Muscle layer of colon (tissue), 2 donors: ENCODE measurements at regions not wholly inside any gene's neighbourhood (a gene's known extent, or its start where the extent isn't known, plus 50 kb on each side); places are given as distances from the start of the nearest gene placed in this dataset.

ENCODE experiments used
- H3K27ac ChIP-seq: one replicate; pipeline ENCODE4 v1.7.0; 2013; ENCODE audit warnings: low read depth, mild to moderate bottlenecking, low read length, moderate library complexity
- H3K27me3 ChIP-seq, 2 donors: one replicate each; pipeline ENCODE4 v1.7.0; 2013; ENCODE audit warnings: low read length in 2 of 2, mild to moderate bottlenecking in 2 of 2; ENCODE audit not compliant: insufficient read depth in 2 of 2, control insufficient read depth in 1 of 2
- H3K36me3 ChIP-seq: one replicate; pipeline ENCODE4 v1.7.0; 2013; ENCODE audit warnings: mild to moderate bottlenecking, low read length; ENCODE audit not compliant: insufficient read depth
- H3K4me1 ChIP-seq: one replicate; pipeline ENCODE4 v1.7.0; 2013; ENCODE audit warnings: mild to moderate bottlenecking, low read length; ENCODE audit not compliant: insufficient read depth
- H3K4me3 ChIP-seq, 2 donors: one replicate each; pipeline ENCODE4 v1.7.0; 2013; ENCODE audit warnings: low read length in 2 of 2, low read depth in 1 of 2, mild to moderate bottlenecking in 1 of 2, moderate library complexity in 1 of 2
- H3K9ac ChIP-seq: one replicate; pipeline ENCODE4 v1.7.0; 2013; ENCODE audit warnings: low read length
- H3K9me3 ChIP-seq: one replicate; pipeline ENCODE4 v1.7.0; 2013; ENCODE audit warnings: mild to moderate bottlenecking, low read length
- donor health status: abdominal sarcoma.
- donor health status: Adenocarcinoma of cecum.

GRCh38 chr11:29847219-29847618 lies 169.6 kb downstream of the KCNA4 start:
- H3K27me3 ChIP-seq = no peaks in the 10 kb centered on the region
- H3K36me3 ChIP-seq = no peaks in the 10 kb centered on the region
- H3K9ac ChIP-seq = no peak overlapping the region
- no peak overlapping the region for H3K27ac ChIP-seq
- H3K9me3 ChIP-seq = no peaks in the 10 kb centered on the region
- no peaks in the 10 kb centered on the region for H3K4me1 ChIP-seq
- H3K4me3 ChIP-seq = no peak overlapping the region

GRCh38 chr11:29844701-29845379 lies 172.0 kb downstream of the KCNA4 start:
- no peaks in the 10 kb centered on the region for H3K4me1 ChIP-seq
- H3K9me3 ChIP-seq = no peaks in the 10 kb centered on the region
- no peak overlapping the region for H3K27ac ChIP-seq
- H3K36me3 ChIP-seq = no peaks in the 10 kb centered on the region
- H3K27me3 ChIP-seq = no peaks in the 10 kb centered on the region
- no peak overlapping the region for H3K4me3 ChIP-seq
- H3K9ac ChIP-seq = no peak overlapping the region

- no peak overlapping the region for H3K9ac ChIP-seq
- no peak overlapping the region for H3K27ac ChIP-seq
- H3K9me3 ChIP-seq = no peaks in the 10 kb centered on the region
- H3K4me3 ChIP-seq = no peak overlapping the region
- H3K4me1 ChIP-seq = no peaks in the 10 kb centered on the region
- no peaks in the 10 kb centered on the region for H3K27me3 ChIP-seq
- no peaks in the 10 kb centered on the region for H3K36me3 ChIP-seq
Measured at GRCh38 chr11:29844031-29844430, 172.8 kb downstream of the KCNA4 start.

GRCh38 chr11:29842061-29842460 lies 174.8 kb downstream of the KCNA4 start:
- Histone ChIP-seq H3K9ac (no peak overlapping the region), H3K36me3 (no peaks in the 10 kb centered on the region), H3K4me1 (no peaks in the 10 kb centered on the region), H3K27ac (no peak overlapping the region), H3K27me3 (no peaks in the 10 kb centered on the region), H3K9me3 (no peaks in the 10 kb centered on the region), H3K4me3 (no peak overlapping the region)

- Histone ChIP-seq H3K4me3 (no peak overlapping the region), H3K27me3 (no peaks in the 10 kb centered on the region), H3K4me1 (no peaks in the 10 kb centered on the region), H3K9ac (no peak overlapping the region), H3K9me3 (no peaks in the 10 kb centered on the region), H3K27ac (no peak overlapping the region), H3K36me3 (no peaks in the 10 kb centered on the region)
Measured at GRCh38 chr11:29826878-29827277, 190.0 kb downstream of the KCNA4 start.

- Histone ChIP-seq H3K27me3 (no peaks in the 10 kb centered on the region), H3K36me3 (no peaks in the 10 kb centered on the region), H3K4me3 (no peak overlapping the region), H3K27ac (no peak overlapping the region), H3K9ac (no peak overlapping the region), H3K4me1 (no peaks in the 10 kb centered on the region), H3K9me3 (no peaks in the 10 kb centered on the region)
Measured at GRCh38 chr11:29816359-29816758, 200.5 kb downstream of the KCNA4 start.

GRCh38 chr11:29809121-29809520 lies 207.7 kb downstream of the KCNA4 start:
- no peak overlapping the region for H3K27ac ChIP-seq
- H3K4me3 ChIP-seq = no peak overlapping the region
- no peak overlapping the region for H3K9ac ChIP-seq
- H3K27me3 ChIP-seq = no peaks in the 10 kb centered on the region
- H3K9me3 ChIP-seq = no peaks in the 10 kb centered on the region
- H3K4me1 ChIP-seq = no peaks in the 10 kb centered on the region
- H3K36me3 ChIP-seq = no peaks in the 10 kb centered on the region

- Histone ChIP-seq H3K4me3 (no peak overlapping the region), H3K4me1 (no peaks in the 10 kb centered on the region), H3K27me3 (no peaks in the 10 kb centered on the region), H3K9me3 (no peaks in the 10 kb centered on the region), H3K9ac (no peak overlapping the region), H3K36me3 (no peaks in the 10 kb centered on the region), H3K27ac (no peak overlapping the region)
Measured at GRCh38 chr11:29802522-29802921, 214.3 kb downstream of the KCNA4 start.

GRCh38 chr11:29801561-29801960 lies 215.3 kb downstream of the KCNA4 start:
- Histone ChIP-seq H3K4me1 (no peaks in the 10 kb centered on the region), H3K4me3 (no peak overlapping the region), H3K9ac (no peak overlapping the region), H3K9me3 (no peaks in the 10 kb centered on the region), H3K36me3 (no peaks in the 10 kb centered on the region), H3K27ac (no peak overlapping the region), H3K27me3 (no peaks in the 10 kb centered on the region)

GRCh38 chr11:29786092-29786491 lies 230.7 kb downstream of the KCNA4 start:
- no peak overlapping the region for H3K27ac ChIP-seq
- no peaks in the 10 kb centered on the region for H3K36me3 ChIP-seq
- no peaks in the 10 kb centered on the region for H3K27me3 ChIP-seq
- no peaks in the 10 kb centered on the region for H3K4me1 ChIP-seq
- H3K9ac ChIP-seq = no peak overlapping the region
- no peak overlapping the region for H3K4me3 ChIP-seq
- H3K9me3 ChIP-seq = no peaks in the 10 kb centered on the region

- no peaks in the 10 kb centered on the region for H3K27me3 ChIP-seq
- no peak overlapping the region for H3K9ac ChIP-seq
- no peaks in the 10 kb centered on the region for H3K9me3 ChIP-seq
- H3K4me3 ChIP-seq = no peak overlapping the region
- no peaks in the 10 kb centered on the region for H3K36me3 ChIP-seq
- no peak overlapping the region for H3K27ac ChIP-seq
- no peaks in the 10 kb centered on the region for H3K4me1 ChIP-seq
Measured at GRCh38 chr11:29783506-29783905, 233.3 kb downstream of the KCNA4 start.

GRCh38 chr11:29782447-29782846 lies 234.4 kb downstream of the KCNA4 start:
- no peaks in the 10 kb centered on the region for H3K9me3 ChIP-seq
- H3K9ac ChIP-seq = no peak overlapping the region
- no peaks in the 10 kb centered on the region for H3K27me3 ChIP-seq
- no peaks in the 10 kb centered on the region for H3K4me1 ChIP-seq
- H3K27ac ChIP-seq = no peak overlapping the region
- H3K4me3 ChIP-seq = no peak overlapping the region
- no peaks in the 10 kb centered on the region for H3K36me3 ChIP-seq
